SU-DHL-6 (cell line): ENCODE measurements at regions not wholly inside any gene's neighbourhood (a gene's known extent, or its start where the extent isn't known, plus 50 kb on each side); places are given as distances from the start of the nearest gene placed in this dataset.

Source experiments
- EZH2phosphoT487 ChIP-seq: fragments of 200-600 bp; sonication (generic), shearing (Covaris generic); conservative IDR thresholded peaks from 2 replicates; pipeline ENCODE4 v1.6.1; 2018; ENCODE audit warnings: mild to moderate bottlenecking, antibody characterized with exemption, low read length, moderate library complexity, mixed read lengths
- TF ChIP-seq, protein P1 (sequence below): fragments of 200-600 bp; sonication (generic); IDR thresholded peaks from one replicate; pipeline ENCODE4 v1.5.1; 2017; ENCODE audit warnings: antibody characterized with exemption, mild to moderate bottlenecking, low read length, moderate library complexity; ENCODE audit not compliant: insufficient read depth, poor library complexity, severe bottlenecking

DNA sequence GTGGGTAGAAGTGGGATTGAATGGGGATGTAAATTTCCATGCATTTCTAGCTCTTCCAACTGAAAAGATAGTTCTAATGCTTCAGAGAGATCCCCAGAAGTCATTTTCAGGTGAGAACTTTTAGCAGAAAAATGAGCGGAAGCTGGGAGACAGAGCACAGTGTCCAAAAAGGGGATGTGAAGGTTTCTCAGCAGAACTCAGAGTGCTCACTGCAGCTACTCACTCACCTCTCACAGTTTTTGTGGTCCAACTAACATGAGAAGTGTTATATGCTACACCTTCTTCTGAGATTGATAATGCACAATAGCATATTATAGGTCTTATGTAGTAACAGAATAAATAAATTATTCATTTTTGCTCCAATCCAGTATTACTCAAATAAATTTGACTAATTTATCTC is 519.2 kb upstream of the HS3ST5 start:
- TF ChIP-seq, protein P1, sequence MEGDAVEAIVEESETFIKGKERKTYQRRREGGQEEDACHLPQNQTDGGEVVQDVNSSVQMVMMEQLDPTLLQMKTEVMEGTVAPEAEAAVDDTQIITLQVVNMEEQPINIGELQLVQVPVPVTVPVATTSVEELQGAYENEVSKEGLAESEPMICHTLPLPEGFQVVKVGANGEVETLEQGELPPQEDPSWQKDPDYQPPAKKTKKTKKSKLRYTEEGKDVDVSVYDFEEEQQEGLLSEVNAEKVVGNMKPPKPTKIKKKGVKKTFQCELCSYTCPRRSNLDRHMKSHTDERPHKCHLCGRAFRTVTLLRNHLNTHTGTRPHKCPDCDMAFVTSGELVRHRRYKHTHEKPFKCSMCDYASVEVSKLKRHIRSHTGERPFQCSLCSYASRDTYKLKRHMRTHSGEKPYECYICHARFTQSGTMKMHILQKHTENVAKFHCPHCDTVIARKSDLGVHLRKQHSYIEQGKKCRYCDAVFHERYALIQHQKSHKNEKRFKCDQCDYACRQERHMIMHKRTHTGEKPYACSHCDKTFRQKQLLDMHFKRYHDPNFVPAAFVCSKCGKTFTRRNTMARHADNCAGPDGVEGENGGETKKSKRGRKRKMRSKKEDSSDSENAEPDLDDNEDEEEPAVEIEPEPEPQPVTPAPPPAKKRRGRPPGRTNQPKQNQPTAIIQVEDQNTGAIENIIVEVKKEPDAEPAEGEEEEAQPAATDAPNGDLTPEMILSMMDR, result no peak
- TF ChIP-seq EZH2phosphoT487, result no peak
